Iris pigment epithelial cell (primary cell): ENCODE measurements at regions not wholly inside any gene's neighbourhood (a gene's known extent, or its start where the extent isn't known, plus 50 kb on each side); places are given as distances from the start of the nearest gene placed in this dataset.
"Not testable (repeated sequence)": the region's sequence is repeated elsewhere in the genome, so short reads cannot be mapped to it uniquely, and the experiment has no call there.

Experiments used
- DNase-seq: peaks from one replicate; pipeline ENCODE4 v3.0.0-alpha.2; 2011; ENCODE audit warnings: low read depth

DNA sequence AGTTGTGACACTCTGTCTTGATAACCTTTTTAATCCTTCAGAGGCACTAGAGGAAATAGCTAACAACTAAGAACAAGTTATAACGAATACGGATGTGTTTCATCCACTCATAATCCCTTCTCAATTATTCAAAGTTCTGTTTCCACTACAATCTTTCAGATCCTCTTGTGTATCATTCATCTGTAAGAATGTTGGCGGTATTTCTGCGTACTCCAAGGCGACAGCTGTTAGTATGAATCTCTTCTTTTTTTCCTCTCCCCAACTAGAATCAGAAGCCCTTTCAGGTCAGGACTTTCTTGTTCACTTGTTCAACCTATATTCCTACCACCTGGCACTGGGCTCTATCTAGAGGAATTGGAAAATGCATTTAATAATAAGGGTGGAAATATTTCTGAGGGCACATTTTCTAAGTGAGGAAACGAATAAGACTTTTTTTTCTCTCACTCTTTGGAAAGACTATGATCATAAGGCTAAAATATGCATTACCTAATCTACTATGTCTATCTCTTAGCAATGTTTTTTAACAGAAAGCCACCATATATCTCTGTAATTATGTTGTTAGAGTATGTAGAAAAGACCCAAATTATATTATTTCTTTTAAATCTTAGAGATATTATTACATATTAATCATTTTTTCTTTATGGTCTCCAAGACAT, 492.9 kb downstream of the PCDH20 start:
- DNase-seq: no peak

DNA sequence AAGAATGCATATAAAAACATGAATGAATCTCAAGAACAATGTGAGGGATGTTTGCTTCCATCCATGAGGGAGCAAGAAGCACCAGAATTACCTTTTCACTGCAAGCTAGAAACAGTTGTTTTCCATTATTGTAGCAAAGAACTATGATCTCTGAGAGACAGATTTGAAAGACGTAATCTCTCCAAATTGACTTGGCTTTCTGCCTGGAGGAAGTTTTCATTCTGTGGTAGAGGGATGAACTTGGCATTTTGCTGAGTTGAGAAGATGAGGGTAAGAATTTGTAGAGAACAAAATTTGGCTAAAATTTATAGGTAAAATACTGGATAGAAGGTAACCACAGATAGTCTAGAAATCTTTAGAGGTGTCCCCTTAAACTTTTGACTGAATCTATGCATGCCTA, 496.8 kb downstream of the TDRD3 start:
- no peak for DNase-seq

DNA sequence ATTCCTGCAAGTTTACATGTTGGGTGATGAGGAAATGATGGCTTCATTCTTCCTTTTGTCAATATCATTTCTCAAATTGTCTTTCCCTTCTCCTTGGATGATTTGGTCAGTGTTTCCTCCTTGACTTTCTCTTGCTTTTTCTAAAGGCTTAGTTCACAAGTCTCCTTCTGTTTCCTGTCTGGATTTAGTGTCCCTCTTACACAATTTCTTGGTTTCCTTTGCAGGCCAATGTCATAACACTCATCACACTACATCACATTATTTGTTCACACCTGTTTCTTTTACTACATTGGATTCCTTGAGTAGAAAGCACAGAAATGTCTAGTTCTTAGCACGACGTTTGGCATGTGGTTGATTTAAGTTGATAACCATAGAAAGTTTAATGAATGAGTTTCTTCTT, 490.7 kb downstream of the TDRD3 start:
- DNase-seq: no peak

DNA sequence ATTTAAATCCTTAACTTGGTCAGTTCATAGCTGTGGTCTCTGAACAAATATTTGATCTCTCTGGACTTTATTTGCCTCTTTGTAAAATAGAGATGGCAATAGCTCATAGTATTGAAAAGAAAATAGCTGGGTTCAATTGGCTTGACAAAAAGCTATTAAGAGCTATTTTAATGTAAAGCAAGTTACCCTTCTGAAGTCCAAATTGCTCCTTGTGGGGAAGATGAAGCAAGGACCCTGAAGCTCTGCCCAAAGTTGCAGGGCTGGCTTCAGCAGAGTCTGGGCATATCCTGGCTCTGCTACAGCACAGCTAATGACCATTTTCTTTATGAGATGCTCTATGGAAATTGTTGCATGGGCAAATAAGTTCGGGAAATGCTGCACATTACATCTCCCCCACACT, 484.5 kb downstream of the TDRD3 start:
- DNase-seq: no peak

DNA sequence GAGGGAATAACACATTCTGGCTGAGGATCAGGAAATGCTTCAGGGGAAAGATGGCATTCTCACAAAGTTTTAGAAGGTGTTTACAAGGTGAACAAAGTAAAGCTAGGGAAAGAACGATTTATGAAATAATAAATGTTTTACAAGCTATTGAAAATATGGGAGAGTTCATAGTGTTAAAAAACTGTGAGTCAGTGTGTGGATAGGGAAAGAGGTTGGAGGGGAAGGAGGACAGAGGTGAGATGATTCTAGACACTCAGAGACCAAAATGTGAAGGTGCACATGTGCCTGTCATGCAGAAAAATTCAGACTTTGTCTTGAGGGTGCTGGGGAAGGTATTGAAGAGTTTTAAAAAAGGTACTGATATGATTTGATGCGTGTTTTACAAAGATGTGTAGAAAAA, 476.1 kb downstream of the TDRD3 start:
- no peak for DNase-seq

DNA sequence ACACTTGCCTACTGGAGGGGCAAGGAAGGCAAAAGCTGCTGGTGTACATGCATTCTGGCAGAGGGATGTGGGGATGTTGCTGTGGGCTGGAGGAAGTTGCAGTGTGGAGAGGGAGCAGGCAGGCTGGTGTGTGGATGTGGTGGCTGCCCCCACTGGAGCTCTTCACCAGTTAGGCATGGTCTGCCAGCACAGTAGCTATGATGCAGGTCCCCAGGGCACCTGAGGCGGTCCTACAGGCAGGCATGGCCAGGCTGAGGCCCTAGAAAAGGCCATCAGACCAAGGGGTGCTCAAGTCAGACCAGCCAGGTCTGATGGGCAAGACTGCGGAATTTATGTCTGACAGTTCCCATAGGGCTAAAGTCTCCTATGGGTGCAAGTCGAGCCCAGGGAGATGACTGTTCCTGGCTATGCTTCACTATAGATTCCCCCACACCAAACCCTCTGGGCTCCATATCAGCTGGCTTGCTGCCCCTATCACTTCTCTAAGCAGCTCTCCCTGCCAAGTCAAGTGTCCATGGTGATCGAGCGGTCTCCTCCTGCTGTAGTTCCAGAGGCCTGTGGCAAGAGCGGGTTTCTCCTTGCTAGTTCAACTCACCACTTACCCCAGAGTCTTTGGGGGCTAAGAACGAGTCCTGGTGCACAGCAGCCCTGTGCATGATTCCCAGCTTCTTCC, 473.1 kb downstream of the TDRD3 start:
- DNase-seq: no peak

DNA sequence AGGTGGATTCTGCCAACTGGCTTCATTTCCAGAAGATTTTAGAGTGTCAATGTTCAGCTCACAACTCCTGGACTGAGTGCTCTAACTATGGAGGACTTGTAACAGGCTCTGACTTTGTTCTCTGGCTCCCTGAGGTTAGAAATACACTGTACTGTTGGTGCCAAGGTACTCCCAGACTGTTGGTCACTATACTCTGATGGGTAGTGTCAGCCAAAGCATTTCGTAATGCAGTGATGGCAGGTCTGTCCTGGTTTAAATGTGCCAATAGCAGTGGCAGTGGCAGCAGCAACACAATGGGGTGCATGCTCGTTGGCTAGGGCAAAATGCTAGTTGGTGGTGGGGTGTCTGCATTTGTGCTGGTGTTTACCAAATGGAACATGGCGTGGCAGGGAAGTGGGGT, 472.2 kb downstream of the TDRD3 start:
- DNase-seq: no peak

DNA sequence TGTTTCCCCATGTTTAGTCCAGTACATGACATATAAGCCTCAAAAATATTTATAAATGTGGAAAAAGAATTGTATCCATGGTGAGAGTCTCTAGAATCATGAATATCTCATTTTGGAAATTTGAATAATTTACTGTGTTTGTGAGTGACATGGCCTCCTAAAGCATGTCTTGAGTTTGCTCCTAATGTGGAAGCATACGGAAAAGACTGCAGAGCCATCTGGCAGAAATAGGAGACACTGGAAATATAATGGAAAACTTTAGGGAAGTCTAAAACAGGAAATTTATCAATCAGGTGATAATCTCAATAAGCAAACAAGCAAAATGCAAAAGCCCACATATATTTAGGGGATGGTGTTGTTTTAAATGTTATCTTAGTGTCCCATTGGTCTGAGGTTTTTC, 465.0 kb downstream of the TDRD3 start:
- DNase-seq: no peak

DNA sequence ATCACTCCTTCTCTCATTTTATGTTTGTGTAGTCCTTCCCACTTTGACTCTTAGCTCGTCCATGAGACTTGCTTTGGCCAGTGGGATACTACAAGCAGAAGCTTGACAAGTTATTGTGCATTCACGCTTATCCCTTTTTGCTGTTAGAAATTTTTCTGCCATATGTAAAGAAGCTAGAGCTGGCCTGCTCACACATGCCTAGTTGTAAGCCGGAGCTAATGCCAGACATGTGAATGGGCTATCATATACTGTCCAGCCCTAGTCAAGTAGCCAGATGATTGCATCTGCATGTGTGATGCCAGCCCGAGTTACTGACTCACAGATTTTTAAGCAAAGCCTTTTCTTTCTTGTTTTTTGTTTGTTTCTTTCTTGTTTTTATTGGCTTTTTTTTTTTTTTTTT, 460.7 kb downstream of the TDRD3 start:
- no peak for DNase-seq

DNA sequence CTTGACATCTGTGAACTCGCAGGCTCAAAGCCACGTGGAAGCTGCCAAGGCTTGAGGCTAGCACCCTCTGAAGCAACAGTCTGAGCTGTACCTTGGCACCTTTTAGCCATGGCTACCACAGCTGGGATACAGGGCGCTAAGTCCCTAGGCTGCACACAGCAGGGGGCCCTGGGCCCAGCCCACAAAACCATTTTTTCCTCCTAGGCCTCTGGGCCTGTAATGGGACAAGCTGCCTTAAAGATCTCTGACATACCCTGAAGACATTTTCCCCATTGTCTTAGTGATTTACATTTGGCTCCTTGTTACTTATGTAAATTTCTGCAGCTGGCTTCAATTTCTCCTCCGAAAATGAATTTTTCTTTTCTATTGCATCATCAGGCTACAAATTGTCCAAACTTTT, 455.9 kb downstream of the TDRD3 start:
- DNase-seq: no peak

DNA sequence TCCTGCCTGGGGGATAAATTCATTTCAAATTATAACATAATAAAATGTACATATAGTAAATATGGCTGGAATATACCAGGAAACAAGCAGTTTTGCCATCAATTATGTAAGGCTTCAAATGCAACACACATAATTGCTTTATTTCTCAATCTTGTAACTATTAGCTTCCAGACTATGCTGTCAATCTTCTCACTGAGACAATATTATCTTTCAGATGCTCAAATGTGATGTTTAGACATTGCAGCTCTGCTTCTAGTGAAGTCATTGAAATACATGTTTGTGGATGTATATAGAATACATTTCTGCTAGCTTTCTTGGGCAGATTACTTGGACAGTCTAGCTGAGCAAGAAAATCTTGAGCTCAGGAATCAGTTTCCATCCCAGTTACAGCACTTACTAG, 454.4 kb downstream of the TDRD3 start:
- no peak for DNase-seq

DNA sequence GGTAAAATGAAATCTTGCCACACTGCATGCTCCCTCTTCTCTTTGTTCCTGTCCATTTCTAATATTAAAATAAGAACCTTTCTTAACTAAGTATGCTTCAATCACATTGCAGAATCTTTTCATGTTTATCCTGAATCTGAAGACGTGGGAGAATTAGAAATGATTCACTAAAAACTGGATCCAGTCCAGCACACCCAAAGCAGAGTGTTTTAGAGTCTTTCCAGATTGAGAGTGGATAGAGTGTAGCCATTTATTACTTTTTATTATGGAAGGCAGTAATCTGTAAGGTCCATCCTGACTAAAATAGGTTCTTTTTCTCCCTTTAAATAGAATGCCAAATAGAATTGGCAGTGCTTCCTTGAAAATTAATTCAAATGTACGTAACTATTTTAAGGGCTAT, 453.5 kb downstream of the TDRD3 start:
- no peak for DNase-seq

DNA sequence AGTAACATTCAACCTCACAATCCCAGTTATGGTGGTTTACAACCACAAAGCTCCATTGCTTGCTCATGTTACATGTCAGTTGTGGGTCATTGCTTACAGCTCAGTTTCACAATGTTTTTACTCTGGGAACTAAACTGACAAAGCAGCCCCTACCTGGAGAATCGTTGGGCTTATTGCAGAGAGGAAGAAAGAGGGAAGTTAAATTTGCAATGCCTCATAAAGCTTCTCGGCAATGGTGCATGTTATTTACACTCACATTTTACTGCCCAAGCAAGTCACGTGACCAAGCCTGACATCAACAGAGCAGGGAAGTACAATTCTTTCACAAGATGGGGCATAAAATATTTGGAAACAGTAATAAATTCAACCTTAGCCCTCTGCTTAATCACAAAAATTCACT, 441.6 kb downstream of the TDRD3 start:
- no peak for DNase-seq

DNA sequence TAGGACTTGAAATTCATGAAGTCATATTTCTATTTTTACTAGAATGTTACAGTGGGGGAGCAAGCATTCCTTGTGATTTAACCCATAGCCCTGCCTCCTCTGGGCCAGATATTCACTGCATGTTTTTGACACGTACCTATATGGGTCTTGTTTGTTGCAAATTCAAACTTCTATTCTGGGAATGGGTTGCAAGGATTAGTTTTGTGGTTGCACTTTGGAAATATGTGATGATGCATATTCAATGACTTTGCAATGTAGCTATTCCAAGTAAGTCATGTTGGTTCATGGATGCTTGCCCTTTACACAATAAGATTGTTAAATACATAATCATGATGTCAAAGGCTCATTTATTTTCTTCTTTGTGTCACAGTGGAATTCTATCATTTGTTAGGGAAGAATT, 440.8 kb downstream of the TDRD3 start:
- DNase-seq: peak; percentile 1

DNA sequence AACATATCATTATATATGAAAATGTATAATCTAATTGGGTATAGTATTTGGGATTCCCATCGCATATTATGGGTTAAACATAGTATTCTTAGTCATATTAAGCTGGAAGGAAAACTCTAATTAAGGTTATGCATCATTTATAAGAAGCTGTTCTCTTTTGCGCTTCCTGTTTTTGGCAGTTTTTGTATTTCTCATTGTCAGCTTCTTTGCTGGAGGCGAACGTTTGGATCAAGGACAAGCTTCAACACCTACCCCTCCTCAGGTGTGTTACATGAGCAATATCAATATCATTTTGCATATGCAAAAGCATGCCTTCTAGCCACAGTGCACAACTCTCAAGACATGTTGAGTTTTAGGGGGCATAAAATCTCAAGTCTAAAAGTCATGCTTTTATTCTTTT, 439.8 kb downstream of the TDRD3 start:
- no peak for DNase-seq

DNA sequence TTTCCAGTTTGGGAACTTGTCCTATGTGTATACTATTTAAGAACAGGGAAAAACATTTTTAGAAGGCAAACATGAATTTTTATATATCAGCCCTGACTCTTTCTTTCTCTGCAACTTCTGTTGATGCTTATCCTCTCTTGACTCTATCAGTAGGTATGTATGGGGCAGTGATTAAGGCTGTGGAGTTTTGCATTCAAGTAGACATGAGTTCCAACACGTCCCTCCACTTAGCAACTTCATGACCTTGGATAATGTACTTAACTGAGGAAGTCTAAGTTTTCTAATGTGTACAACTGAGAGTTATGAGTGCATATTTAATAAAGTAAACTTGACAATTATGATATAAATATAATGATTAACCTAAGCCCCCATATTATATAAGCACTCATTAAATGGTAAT, 414.6 kb downstream of the TDRD3 start:
- no peak for DNase-seq

DNA sequence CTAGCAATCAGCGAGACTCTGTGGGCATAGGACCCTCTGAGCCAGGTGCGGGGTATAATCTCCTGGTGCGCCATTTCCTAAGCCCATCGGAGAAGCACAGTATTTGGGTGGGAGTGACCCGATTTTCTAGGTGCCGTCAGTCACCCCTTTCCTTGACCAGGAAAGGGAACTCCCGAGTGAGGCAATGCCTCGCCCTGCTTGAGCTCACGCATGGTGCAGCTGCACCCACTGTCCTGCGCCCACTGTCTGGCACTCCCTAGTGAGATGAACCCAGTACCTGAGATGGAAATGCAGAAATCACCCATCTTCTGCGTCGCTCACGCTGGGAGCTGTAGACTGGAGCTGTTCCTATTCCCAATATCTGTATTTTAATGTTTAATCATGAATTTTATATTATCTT, 408.6 kb downstream of the TDRD3 start:
- DNase-seq: not testable (repeated sequence)

DNA sequence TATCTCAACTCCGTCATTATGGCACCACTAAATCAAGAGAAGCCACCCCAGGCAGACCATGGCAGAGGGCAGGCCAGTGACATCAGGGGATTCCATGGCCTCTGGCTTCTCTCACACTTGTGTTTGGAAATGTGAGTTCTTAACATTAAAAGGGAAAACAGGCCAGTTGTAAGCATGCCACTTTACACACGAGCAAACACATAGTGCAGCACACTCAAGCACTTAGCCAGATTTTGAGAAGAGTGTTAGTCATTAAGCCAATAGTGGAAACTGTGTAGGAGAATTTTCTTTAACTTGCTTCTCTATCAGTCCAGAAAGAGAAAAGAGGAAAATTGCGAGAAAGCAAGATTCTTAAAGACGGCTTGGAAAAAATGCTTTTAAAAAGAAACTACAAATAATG, 401.5 kb downstream of the TDRD3 start:
- DNase-seq: no peak

DNA sequence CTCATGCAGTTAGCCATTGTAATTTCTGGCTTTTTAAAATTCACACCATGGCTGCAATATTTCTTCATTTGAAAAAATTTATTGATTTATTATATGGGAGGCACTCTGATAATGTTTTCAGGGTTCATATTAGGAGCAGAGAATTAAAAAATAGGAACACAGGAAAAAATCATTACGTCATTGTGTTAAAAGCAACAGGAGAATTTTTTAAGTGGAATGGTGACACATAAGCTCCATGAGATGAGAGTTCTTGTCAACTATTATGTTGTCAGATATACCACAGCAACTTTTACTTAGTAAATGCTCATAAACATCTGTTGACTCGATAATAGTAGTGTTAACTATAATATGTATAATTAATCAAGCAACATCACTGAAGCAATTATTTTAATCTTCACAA, 400.1 kb downstream of the TDRD3 start:
- no peak for DNase-seq

DNA sequence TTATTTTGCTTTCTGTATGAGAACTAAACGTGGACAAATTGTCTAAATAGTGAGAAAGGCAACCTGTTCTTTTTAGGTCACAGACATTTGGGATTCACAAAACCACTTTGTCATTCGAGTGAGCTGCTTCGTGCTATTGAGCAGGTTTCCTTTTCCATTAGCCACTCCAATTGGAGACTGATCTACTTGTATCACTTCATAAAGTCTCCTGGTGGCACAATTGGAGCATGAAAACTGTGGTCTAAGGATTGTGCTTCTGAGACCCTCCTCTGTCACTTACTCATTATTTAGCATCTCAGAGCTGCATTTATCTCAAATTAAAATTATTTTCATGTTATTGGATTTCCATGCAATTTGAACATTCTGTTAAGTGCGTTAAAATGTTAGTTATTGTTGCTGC, 397.7 kb downstream of the TDRD3 start:
- no peak for DNase-seq

DNA sequence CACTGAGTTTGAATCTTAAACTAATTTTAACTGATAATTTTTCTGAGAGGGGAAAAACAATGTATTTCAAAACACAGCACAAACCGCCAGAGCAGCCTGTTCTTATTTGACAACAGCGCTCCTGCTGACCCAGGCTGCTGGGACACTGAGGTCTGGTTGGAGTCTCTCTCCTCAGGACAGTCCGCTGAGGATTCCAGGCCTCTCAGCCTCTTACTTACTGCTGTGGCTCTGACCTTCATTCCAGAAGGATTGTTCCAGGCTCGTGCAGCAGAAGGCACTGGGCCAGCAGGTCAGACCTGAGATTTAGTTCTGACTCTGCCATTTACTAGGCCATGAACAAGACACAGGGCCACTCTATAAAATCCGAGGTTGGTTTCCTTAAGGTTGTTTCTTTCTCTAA, 393.6 kb downstream of the TDRD3 start:
- no peak for DNase-seq

DNA sequence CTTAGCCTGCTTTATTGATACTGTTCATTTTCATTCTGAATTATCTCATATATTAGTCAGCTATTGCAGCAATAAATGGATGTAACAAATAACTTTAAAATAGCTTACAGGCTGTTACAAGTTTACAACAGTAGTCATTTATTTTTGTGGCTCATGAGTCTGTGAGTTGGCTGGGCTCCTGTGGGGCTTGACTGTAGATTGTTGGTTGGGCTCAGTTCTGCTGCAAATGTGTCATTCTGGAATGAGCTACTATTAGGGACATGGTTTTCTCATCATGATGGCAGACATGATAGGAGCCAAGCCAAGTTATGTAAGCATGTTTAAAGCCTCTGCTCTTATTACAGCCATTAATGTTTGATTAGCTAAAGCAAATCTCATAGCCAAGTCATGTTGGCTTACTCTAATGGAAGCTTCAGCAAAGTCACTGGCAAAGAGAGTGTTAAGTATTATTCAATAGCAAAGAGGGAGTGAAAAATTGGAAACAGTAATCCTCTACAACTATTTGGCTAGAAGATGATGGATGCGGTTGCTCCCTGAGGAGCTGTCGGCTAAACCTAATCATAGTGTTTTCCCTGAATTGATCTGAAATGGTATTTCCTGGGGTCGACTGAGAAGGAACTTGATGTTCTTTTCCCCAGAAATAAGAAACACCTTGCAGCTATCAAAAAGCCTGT, 391.3 kb downstream of the TDRD3 start:
- DNase-seq: no peak

DNA sequence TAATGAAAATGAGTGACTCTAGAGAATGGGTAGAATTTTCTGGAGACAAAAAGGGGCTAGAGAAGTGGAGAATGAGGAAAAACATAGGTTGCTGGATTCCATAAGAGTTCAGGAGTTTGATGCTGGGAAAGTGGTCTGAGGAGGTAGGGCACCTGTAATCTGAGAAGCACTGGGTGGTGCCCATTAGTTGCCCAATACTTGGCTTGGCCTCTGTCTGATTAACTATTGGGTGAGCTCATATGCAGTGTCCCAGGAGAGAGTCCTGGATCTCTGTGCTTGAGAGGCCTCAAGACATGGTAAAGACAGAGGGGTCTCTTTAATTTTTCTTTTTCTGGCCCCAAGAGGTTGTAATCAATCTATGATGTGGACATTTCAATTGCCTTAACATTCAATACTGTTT, 390.1 kb downstream of the TDRD3 start:
- no peak for DNase-seq

DNA sequence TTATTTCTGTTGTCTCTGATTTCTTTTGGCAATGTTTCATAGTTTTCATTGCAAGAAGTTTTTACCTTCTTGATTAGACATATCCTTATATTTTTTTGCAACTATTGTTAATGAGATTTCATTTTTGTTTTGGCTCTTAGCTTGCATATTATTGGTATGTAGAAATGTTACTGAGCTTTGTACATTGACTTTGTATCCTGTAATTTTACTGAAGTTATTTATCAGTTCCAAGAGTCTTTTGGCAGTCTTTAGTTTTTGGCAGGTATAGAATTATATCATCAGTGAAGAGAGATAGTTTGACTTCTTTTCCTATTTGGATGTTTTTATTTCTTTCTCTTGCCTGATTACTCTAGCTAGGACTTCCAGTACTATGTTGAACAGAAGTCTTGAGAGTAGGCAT, 375.7 kb downstream of the TDRD3 start:
- no peak for DNase-seq
